Neural cell (in vitro differentiated cells): ENCODE measurements at regions not wholly inside any gene's neighbourhood (a gene's known extent, or its start where the extent isn't known, plus 50 kb on each side); places are given as distances from the start of the nearest gene placed in this dataset.

Experiments used
- H2AFZ ChIP-seq: fragments of 200-600, 300-800 bp; sonication (generic), shearing (Covaris generic); 2 replicates; pipeline ENCODE4 v1.6.0; 2014; ENCODE audit warnings: low read depth, mild to moderate bottlenecking, antibody characterized with exemption, low read length, moderate library complexity
- H3F3A ChIP-seq: fragments of 200-600 bp; shearing (Covaris generic); 2 replicates; pipeline ENCODE4 v1.6.1; 2016; ENCODE audit warnings: mild to moderate bottlenecking, moderate library complexity, mixed read lengths, antibody characterized with exemption, low read length; ENCODE audit not compliant: insufficient read depth, poor library complexity, severe bottlenecking
- H3K27ac ChIP-seq: fragments of 200-600, 300-800 bp; sonication (generic), shearing (Covaris generic); 2 replicates; pipeline ENCODE4 v1.5.1; 2014; ENCODE audit warnings: mild to moderate bottlenecking, low read length, moderate library complexity
- H3K27me3 ChIP-seq: fragments of 300-800, 200-600 bp; sonication (generic), shearing (Covaris generic); 2 replicates; pipeline ENCODE4 v1.6.0; 2014; ENCODE audit warnings: mild to moderate bottlenecking, low read depth, low read length, moderate library complexity; ENCODE audit not compliant: insufficient read depth
- H3K36me3 ChIP-seq: fragments of 300-800, 200-600 bp; sonication (generic), shearing (Covaris generic); 2 replicates; pipeline ENCODE4 v1.5.1; 2014; ENCODE audit warnings: mild to moderate bottlenecking, antibody characterized with exemption, low read length, moderate library complexity; ENCODE audit not compliant: insufficient read depth
- H3K4me2 ChIP-seq: fragments of 300-800, 200-600 bp; sonication (generic), shearing (Covaris generic); 2 replicates; pipeline ENCODE4 v1.6.0; 2014; ENCODE audit warnings: mild to moderate bottlenecking, low read length
- H3K4me3 ChIP-seq: fragments of 300-800, 200-600 bp; sonication (generic), shearing (Covaris generic); 2 replicates; pipeline ENCODE4 v1.5.1; 2014; ENCODE audit warnings: mild to moderate bottlenecking, low read length, moderate library complexity
- H3K79me2 ChIP-seq: fragments of 200-600 bp; shearing (Covaris generic); replicated peaks from 2 replicates; pipeline ENCODE4 v1.6.0; 2014; ENCODE audit warnings: mild to moderate bottlenecking, low read length, moderate library complexity; ENCODE audit not compliant: insufficient read depth
- H3K9ac ChIP-seq: fragments of 300-800, 200-600 bp; sonication (generic), shearing (Covaris generic); 2 replicates; pipeline ENCODE4 v1.6.1; 2016; ENCODE audit warnings: mild to moderate bottlenecking, low read length, mixed read lengths
- H3K9me2 ChIP-seq: fragments of 200-600 bp; shearing (Covaris generic); 2 replicates; pipeline ENCODE4 v1.6.1; 2016; ENCODE audit warnings: mild to moderate bottlenecking, low read length, mixed read lengths; ENCODE audit not compliant: insufficient read depth
- H3K9me3 ChIP-seq: fragments of 200-600, 300-800 bp; sonication (generic), shearing (Covaris generic); 2 replicates; pipeline ENCODE4 v1.6.1; 2016; ENCODE audit warnings: mild to moderate bottlenecking, mixed run types, low read length, moderate library complexity, mixed read lengths
- H4K20me1 ChIP-seq: fragments of 200-600 bp; shearing (Covaris generic); 2 replicates; pipeline ENCODE4 v1.6.1; 2016; ENCODE audit warnings: mild to moderate bottlenecking, mixed run types; ENCODE audit not compliant: insufficient read depth
- EP300 ChIP-seq: fragments of 450-650 bp; conservative IDR thresholded peaks from 2 replicates; pipeline ENCODE4 v1.6.1; 2014; ENCODE audit warnings: antibody characterized with exemption, mild to moderate bottlenecking, moderate library complexity; ENCODE audit not compliant: poor library complexity, severe bottlenecking
- EZH2 ChIP-seq: fragments of 200-600, 300-800 bp; shearing (Covaris generic), sonication (generic); IDR thresholded peaks from 2 replicates; pipeline ENCODE4 v1.6.1; 2014; ENCODE audit warnings: antibody characterized with exemption, low read length, borderline replicate concordance, mild to moderate bottlenecking; ENCODE audit not compliant: insufficient read depth, poor library complexity, severe bottlenecking
- MXI1 ChIP-seq: fragments of 450-650 bp; conservative IDR thresholded peaks from 2 replicates; pipeline ENCODE4 v1.6.1; 2014; ENCODE audit warnings: antibody characterized with exemption, mild to moderate bottlenecking; ENCODE audit not compliant: poor library complexity, severe bottlenecking
- POLR2AphosphoS5 ChIP-seq: IDR thresholded peaks from 2 replicates; pipeline ENCODE4 v1.6.1; 2012
- RAD21 ChIP-seq: fragments of 450-650 bp; conservative IDR thresholded peaks from 2 replicates; pipeline ENCODE4 v1.6.1; 2014; ENCODE audit warnings: antibody characterized with exemption, mild to moderate bottlenecking, moderate library complexity
- SMC3 ChIP-seq: fragments of 450-650 bp; conservative IDR thresholded peaks from 2 replicates; pipeline ENCODE4 v1.6.1; 2014; ENCODE audit warnings: antibody characterized with exemption, mild to moderate bottlenecking, moderate library complexity; ENCODE audit not compliant: poor library complexity
- TAF1 ChIP-seq: IDR thresholded peaks from 2 replicates; pipeline ENCODE4 v1.6.1; 2012; ENCODE audit warnings: low read depth
- TF ChIP-seq, protein P1 (sequence below): IDR thresholded peaks from 2 replicates; pipeline ENCODE4 v1.6.1; 2012; ENCODE audit warnings: borderline replicate concordance
- TF ChIP-seq, protein P2 (sequence below): fragments of 450-650 bp; IDR thresholded peaks from 2 replicates; pipeline ENCODE4 v1.5.1; 2014; ENCODE audit warnings: antibody characterized with exemption, mild to moderate bottlenecking, moderate library complexity; ENCODE audit not compliant: poor library complexity, severe bottlenecking

DNA sequence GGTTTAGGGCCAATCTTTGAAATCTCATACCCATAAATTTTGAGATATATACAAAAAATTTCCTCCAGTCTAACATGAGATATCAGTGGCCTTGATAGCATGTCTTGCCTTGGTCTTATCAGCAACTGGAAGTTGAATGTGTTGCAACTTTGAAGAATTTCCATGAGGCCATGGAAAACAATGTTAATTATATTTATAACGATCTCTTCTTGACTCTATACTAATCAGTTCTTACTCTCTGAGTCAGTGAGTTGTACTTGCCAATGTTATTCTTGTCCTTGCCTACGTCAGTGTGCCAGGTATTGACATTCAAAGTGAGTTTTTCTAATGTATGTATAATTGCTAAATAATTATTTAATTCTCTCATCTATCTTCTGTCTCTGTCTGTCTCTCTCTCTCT lies 535.1 kb downstream of the KCNA4 start:
- H3K9me3 ChIP-seq, result no peaks in the 10 kb centered on the region
- no peaks in the 10 kb centered on the region for H3K27me3 ChIP-seq
- H3K4me3 ChIP-seq, result no peak overlapping the region
- no peaks in the 10 kb centered on the region for H3K9me2 ChIP-seq
- H3K36me3 ChIP-seq, result no peaks in the 10 kb centered on the region
- no peaks in the 10 kb centered on the region for H4K20me1 ChIP-seq
- no peak overlapping the region for H2AFZ ChIP-seq
- no peaks in the 10 kb centered on the region for H3K79me2 ChIP-seq
- no peak overlapping the region for H3K4me2 ChIP-seq
- no peak overlapping the region for H3K9ac ChIP-seq
- no peak overlapping the region for H3K27ac ChIP-seq
- TF ChIP-seq SMC3, result no peak
- TF ChIP-seq TAF1, result no peak
- no peak for TF ChIP-seq MXI1
- no peak for TF ChIP-seq RAD21
- no peak for TF ChIP-seq EZH2
- TF ChIP-seq, protein P1, sequence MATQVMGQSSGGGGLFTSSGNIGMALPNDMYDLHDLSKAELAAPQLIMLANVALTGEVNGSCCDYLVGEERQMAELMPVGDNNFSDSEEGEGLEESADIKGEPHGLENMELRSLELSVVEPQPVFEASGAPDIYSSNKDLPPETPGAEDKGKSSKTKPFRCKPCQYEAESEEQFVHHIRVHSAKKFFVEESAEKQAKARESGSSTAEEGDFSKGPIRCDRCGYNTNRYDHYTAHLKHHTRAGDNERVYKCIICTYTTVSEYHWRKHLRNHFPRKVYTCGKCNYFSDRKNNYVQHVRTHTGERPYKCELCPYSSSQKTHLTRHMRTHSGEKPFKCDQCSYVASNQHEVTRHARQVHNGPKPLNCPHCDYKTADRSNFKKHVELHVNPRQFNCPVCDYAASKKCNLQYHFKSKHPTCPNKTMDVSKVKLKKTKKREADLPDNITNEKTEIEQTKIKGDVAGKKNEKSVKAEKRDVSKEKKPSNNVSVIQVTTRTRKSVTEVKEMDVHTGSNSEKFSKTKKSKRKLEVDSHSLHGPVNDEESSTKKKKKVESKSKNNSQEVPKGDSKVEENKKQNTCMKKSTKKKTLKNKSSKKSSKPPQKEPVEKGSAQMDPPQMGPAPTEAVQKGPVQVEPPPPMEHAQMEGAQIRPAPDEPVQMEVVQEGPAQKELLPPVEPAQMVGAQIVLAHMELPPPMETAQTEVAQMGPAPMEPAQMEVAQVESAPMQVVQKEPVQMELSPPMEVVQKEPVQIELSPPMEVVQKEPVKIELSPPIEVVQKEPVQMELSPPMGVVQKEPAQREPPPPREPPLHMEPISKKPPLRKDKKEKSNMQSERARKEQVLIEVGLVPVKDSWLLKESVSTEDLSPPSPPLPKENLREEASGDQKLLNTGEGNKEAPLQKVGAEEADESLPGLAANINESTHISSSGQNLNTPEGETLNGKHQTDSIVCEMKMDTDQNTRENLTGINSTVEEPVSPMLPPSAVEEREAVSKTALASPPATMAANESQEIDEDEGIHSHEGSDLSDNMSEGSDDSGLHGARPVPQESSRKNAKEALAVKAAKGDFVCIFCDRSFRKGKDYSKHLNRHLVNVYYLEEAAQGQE, result no peak
- no peak for TF ChIP-seq POLR2AphosphoS5
- no peak for TF ChIP-seq EP300
- TF ChIP-seq, protein P2, sequence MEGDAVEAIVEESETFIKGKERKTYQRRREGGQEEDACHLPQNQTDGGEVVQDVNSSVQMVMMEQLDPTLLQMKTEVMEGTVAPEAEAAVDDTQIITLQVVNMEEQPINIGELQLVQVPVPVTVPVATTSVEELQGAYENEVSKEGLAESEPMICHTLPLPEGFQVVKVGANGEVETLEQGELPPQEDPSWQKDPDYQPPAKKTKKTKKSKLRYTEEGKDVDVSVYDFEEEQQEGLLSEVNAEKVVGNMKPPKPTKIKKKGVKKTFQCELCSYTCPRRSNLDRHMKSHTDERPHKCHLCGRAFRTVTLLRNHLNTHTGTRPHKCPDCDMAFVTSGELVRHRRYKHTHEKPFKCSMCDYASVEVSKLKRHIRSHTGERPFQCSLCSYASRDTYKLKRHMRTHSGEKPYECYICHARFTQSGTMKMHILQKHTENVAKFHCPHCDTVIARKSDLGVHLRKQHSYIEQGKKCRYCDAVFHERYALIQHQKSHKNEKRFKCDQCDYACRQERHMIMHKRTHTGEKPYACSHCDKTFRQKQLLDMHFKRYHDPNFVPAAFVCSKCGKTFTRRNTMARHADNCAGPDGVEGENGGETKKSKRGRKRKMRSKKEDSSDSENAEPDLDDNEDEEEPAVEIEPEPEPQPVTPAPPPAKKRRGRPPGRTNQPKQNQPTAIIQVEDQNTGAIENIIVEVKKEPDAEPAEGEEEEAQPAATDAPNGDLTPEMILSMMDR, result no peak
- H3F3A ChIP-seq, result no peaks in the 10 kb centered on the region

- Histone ChIP-seq H2AFZ (no peak overlapping the region), H3K27ac (no peak overlapping the region), H3K4me3 (no peak overlapping the region), H3K9me3 (no peaks in the 10 kb centered on the region), H3K9ac (no peak overlapping the region), H3F3A (no peaks in the 10 kb centered on the region), H3K4me2 (no peak overlapping the region), H4K20me1 (no peaks in the 10 kb centered on the region), H3K9me2 (no peaks in the 10 kb centered on the region), H3K27me3 (no peaks in the 10 kb centered on the region), H3K79me2 (no peaks in the 10 kb centered on the region), H3K36me3 (no peaks in the 10 kb centered on the region)
- no peak for TF ChIP-seq SMC3
- TF ChIP-seq, protein P1, result no peak
- TF ChIP-seq, protein P2, result no peak
- no peak for TF ChIP-seq TAF1
- no peak for TF ChIP-seq POLR2AphosphoS5
- TF ChIP-seq MXI1, result no peak
- no peak for TF ChIP-seq EZH2
- TF ChIP-seq RAD21, result no peak
- no peak for TF ChIP-seq EP300
Measured at GRCh38 chr11:29480981-29481380, 535.8 kb downstream of the KCNA4 start.
